BJ (cell line): ENCODE measurements at regions not wholly inside any gene's neighbourhood (a gene's known extent, or its start where the extent isn't known, plus 50 kb on each side); places are given as distances from the start of the nearest gene placed in this dataset.

Experiments
- CTCF ChIA-PET: fragments of 350-600 bp; formaldehyde crosslinking; extraction: SDS; loops from one replicate; lab custom pipeline; 2021; ENCODE audit warnings: antibody characterized with exemption, inconsistent platforms; lab: Yijun Ruan, JAX
- POLR2A ChIA-PET: fragments of 300-600 bp; sonication (Branson Sonifier 250); formaldehyde crosslinking; extraction: SDS; loops from one replicate; lab custom pipeline; 2021; ENCODE audit warnings: antibody characterized with exemption; lab: Charles Lee
- DNase-seq: peaks from one replicate; pipeline ENCODE4 v3.0.0-alpha.2; 2011; ENCODE audit warnings: low read depth
- H3K27me3 ChIP-seq: 2 replicates; pipeline ENCODE4 v1.6.0; 2011; ENCODE audit warnings: low read length; ENCODE audit not compliant: control insufficient read depth, insufficient read depth
- H3K36me3 ChIP-seq: 2 replicates; pipeline ENCODE4 v1.5.1; 2011; ENCODE audit warnings: low read length; ENCODE audit not compliant: control insufficient read depth, insufficient read depth
- H3K4me3 ChIP-seq: 2 replicates; pipeline ENCODE4 v1.5.1; 2011; ENCODE audit warnings: low read depth, mild to moderate bottlenecking, control low read depth, low read length
- TF ChIP-seq, protein P1 (sequence below): IDR thresholded peaks from 2 replicates; pipeline ENCODE4 v1.5.1; 2011; ENCODE audit warnings: low read depth, mild to moderate bottlenecking, control low read depth, inconsistent platforms, low read length, moderate library complexity; ENCODE audit not compliant: insufficient read depth

DNA sequence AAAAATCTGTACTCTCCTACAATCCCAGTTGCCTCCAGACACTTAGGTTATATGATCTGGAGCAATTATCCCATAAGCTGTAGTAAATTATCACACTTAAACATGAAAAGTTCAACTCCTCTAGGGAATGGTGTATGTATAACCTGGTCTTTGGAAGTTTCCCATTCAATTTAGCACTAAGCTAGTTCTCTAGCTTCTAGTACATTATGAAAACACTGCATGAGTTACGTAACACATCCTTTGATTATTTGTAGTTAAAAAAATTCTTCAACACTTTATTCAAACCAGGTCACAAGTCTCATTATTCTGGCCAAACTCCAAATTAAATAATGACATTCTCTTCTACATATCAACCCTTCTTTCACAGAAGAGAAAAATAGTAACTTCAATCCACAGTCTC is 827.0 kb upstream of the ADAMTS5 start:
- TF ChIP-seq, protein P1, sequence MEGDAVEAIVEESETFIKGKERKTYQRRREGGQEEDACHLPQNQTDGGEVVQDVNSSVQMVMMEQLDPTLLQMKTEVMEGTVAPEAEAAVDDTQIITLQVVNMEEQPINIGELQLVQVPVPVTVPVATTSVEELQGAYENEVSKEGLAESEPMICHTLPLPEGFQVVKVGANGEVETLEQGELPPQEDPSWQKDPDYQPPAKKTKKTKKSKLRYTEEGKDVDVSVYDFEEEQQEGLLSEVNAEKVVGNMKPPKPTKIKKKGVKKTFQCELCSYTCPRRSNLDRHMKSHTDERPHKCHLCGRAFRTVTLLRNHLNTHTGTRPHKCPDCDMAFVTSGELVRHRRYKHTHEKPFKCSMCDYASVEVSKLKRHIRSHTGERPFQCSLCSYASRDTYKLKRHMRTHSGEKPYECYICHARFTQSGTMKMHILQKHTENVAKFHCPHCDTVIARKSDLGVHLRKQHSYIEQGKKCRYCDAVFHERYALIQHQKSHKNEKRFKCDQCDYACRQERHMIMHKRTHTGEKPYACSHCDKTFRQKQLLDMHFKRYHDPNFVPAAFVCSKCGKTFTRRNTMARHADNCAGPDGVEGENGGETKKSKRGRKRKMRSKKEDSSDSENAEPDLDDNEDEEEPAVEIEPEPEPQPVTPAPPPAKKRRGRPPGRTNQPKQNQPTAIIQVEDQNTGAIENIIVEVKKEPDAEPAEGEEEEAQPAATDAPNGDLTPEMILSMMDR: no peak
- POLR2A ChIA-PET: no interaction called here
- Histone ChIP-seq H3K36me3 (no peaks in the 10 kb centered on the region), H3K4me3 (no peak overlapping the region), H3K27me3 (no peaks in the 10 kb centered on the region)
- CTCF ChIA-PET: no interaction called here
- no peak for DNase-seq

DNA sequence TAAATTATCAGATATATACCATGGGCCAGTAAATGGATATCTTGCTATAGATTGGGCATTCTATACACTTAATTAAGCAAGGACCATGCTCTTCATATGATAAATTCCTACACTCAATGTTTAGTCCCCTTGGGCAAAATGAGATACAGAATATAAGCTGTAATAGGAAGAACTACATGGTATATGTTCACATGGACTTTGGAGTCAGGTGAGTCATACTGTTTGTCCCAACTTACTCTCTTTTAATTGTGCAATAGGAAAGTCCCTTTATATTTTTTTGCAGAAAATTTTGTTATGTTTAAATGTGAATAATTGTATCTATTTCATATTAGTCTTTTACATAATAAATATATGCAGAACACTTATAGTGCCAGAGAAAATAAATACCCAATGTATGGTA is 820.2 kb upstream of the ADAMTS5 start:
- TF ChIP-seq, protein P1: no peak
- ChIA-PET CTCF (interaction anchor here (1.2 kb wide), 1 partner anchor 14 kb away, joined by 3 read pairs; no protein-coding TSS in a partner anchor), POLR2A (no interaction called here)
- no peak for DNase-seq
- no peaks in the 10 kb centered on the region for H3K36me3 ChIP-seq
- no peak overlapping the region for H3K4me3 ChIP-seq
- no peaks in the 10 kb centered on the region for H3K27me3 ChIP-seq

DNA sequence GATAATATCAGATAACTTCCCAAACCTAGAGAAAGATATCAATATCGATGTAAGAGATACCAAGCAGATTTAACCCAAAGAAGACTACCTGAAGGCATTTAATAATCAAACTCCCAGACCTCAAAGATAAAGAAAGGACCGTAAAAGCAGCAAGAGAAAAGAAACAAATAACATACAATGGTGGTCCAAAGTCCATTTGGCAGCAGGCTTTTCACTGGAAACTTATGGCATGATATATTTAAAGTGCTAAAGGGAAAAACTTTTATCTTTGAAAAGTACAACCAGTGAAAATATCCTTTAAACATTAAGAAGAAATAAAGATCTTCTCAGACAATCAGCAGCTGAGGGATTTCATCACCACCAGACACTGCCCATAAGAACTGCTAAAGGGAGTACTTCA is 812.7 kb upstream of the ADAMTS5 start:
- DNase-seq: no peak
- POLR2A ChIA-PET: no interaction called here
- CTCF ChIA-PET: interaction anchor here (2.1 kb wide), 1 partner anchor 24 kb away, joined by 6 read pairs; no protein-coding TSS in a partner anchor
- Histone ChIP-seq H3K4me3 (no peak overlapping the region), H3K36me3 (no peaks in the 10 kb centered on the region), H3K27me3 (no peaks in the 10 kb centered on the region)
- TF ChIP-seq, protein P1: no peak

DNA sequence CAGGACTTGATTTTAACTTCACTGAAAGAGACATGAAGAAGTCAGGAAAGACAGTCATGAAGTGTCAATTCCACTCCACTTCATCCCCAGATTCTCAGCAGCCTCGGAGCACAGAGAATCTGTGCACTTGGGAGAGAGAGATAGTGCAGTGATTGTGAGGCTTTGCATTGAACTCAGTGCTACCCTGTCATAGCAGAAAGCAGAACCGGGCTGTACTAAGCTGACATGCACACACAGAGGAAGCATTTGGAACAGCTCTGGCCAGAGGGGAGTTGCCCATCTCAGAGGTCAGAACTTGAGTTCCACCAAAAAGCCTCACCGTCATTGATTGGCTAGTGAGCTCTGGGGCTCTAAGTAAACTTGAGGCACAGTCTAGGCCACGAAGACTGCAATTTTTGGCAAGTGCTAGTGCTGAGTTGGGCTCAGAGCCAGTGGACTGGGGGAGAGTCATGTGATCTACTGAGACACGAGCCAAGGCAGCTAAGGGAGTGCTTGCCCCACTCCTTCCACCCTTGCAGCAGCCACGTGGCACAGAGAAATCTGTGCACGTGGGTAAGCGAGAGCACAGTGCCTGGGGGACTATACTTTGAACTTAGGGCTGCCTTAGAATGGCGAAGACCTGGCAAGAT is 810.2 kb upstream of the ADAMTS5 start:
- CTCF ChIA-PET: no interaction called here
- Histone ChIP-seq H3K27me3 (no peaks in the 10 kb centered on the region), H3K36me3 (no peaks in the 10 kb centered on the region), H3K4me3 (no peak overlapping the region)
- POLR2A ChIA-PET: no interaction called here
- TF ChIP-seq, protein P1: no peak
- no peak for DNase-seq

DNA sequence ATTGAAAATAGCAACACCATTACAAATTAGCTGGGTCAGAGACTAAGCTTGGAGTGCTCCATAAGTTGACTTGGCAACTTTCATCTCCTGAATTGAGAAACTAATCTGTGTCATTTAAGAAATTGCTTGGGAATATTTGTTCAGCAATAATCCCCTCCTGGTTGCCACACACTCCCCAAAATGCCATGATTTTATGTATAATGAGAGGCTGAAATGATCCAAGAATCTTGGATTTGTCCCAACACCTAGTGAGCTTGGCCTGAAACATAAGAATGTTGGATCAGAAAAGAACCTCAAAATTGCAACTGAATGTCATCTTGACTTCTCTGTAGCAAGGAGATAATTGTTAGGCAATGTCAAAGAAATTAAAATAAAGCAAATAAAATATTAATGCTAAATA is 805.9 kb upstream of the ADAMTS5 start:
- H3K36me3 ChIP-seq: no peaks in the 10 kb centered on the region
- no peaks in the 10 kb centered on the region for H3K27me3 ChIP-seq
- TF ChIP-seq, protein P1: no peak
- ChIA-PET CTCF (no interaction called here), POLR2A (no interaction called here)
- DNase-seq: no peak
- no peak overlapping the region for H3K4me3 ChIP-seq
